CD4-positive, alpha-beta T cell (primary cell): ENCODE measurements at regions not wholly inside any gene's neighbourhood (a gene's known extent, or its start where the extent isn't known, plus 50 kb on each side); places are given as distances from the start of the nearest gene placed in this dataset.

Experiments used
- ATAC-seq: fragments of 200-7000 bp; cut with Tn5 transposase; one replicate; pipeline ENCODE4 v1.10.0; 2022; ENCODE audit warnings: mild to moderate bottlenecking; ENCODE audit not compliant: poor library complexity
- CTCF ChIA-PET: fragments of 350-600 bp; sonication (Branson Sonifier 250); formaldehyde crosslinking; loops from one replicate; lab custom pipeline; 2021; ENCODE audit warnings: antibody characterized with exemption, inconsistent platforms; lab: Charles Lee
- POLR2A ChIA-PET: fragments of 350-600 bp; sonication (Branson Sonifier 250); formaldehyde crosslinking; loops from one replicate; lab custom pipeline; 2021; ENCODE audit warnings: antibody characterized with exemption, inconsistent platforms; lab: Charles Lee
- DNase-seq, 14 experiments: peaks; one replicate each; pipeline ENCODE4 v3.0.0-alpha.2; 2013 to 2020; ENCODE audit warnings: mixed read lengths in 2 of 14
- H3K27ac ChIP-seq, 2 donors: one replicate each; pipeline versions ENCODE4 v1.5.1 to v1.7.0; 2013; ENCODE audit warnings: low read length in 2 of 2, low read depth in 1 of 2, mild to moderate bottlenecking in 1 of 2
- H3K27me3 ChIP-seq, 2 experiments: 1 replicate in 1 of 2; 2 replicates in 1 of 2; pipeline versions ENCODE4 v1.6.1 to v1.7.0; 2013; ENCODE audit warnings: low read length in 2 of 2, control low read depth in 1 of 2, mild to moderate bottlenecking in 1 of 2, moderate library complexity in 1 of 2; ENCODE audit not compliant: insufficient read depth in 2 of 2, control insufficient read depth in 1 of 2
- H3K36me3 ChIP-seq: one replicate; pipeline ENCODE4 v1.6.1; 2013; ENCODE audit warnings: low read length, control low read depth; ENCODE audit not compliant: insufficient read depth
- H3K4me1 ChIP-seq: one replicate; pipeline ENCODE4 v1.6.1; 2013; ENCODE audit warnings: low read length, control low read depth; ENCODE audit not compliant: insufficient read depth
- H3K4me3 ChIP-seq: one replicate; pipeline ENCODE4 v1.5.1; 2013; ENCODE audit warnings: mild to moderate bottlenecking, low read length, moderate library complexity
- H3K9me3 ChIP-seq, 2 experiments: 1 replicate in 1 of 2; 2 replicates in 1 of 2; pipeline versions ENCODE4 v1.6.1 to v1.7.0; 2013; ENCODE audit warnings: low read length in 2 of 2, mild to moderate bottlenecking in 2 of 2, control low read depth in 1 of 2, moderate library complexity in 1 of 2; ENCODE audit not compliant: control insufficient read depth in 1 of 2, insufficient read depth in 1 of 2
- H3K27ac Mint-ChIP-seq: one replicate; pipeline ENCODE4 v1.8.0; 2020; ENCODE audit warnings: mixed read lengths
- H3K27me3 Mint-ChIP-seq: one replicate; pipeline ENCODE4 v1.8.0; 2021; ENCODE audit warnings: mixed read lengths
- H3K36me3 Mint-ChIP-seq: one replicate; pipeline ENCODE4 v1.8.0; 2021; ENCODE audit warnings: low read depth, mixed read lengths
- H3K4me1 Mint-ChIP-seq: one replicate; pipeline ENCODE4 v1.8.0; 2021; ENCODE audit warnings: low read depth, mixed read lengths
- H3K4me3 Mint-ChIP-seq: one replicate; pipeline ENCODE4 v1.8.0; 2020; ENCODE audit warnings: mild to moderate bottlenecking, mixed read lengths
- H3K9me3 Mint-ChIP-seq: one replicate; pipeline ENCODE4 v1.8.0; 2020; ENCODE audit warnings: mixed read lengths
- CTCF ChIP-seq: fragments of 200-600 bp; IDR thresholded peaks from one replicate; pipeline ENCODE4 v1.8.0; 2022; ENCODE audit warnings: antibody characterized with exemption, mild to moderate bottlenecking
- intact Hi-C, 2 experiments: fragments of 100-400 bp; cut with DNase I in 1 of 2; cut with micrococcal nuclease in 1 of 2; formaldehyde crosslinking; loops; one replicate each; pipeline versions ENCODE4 v1.15.1 to v1.9.0; 2023 to 2025; cut with DNase I, micrococcal nuclease

DNA sequence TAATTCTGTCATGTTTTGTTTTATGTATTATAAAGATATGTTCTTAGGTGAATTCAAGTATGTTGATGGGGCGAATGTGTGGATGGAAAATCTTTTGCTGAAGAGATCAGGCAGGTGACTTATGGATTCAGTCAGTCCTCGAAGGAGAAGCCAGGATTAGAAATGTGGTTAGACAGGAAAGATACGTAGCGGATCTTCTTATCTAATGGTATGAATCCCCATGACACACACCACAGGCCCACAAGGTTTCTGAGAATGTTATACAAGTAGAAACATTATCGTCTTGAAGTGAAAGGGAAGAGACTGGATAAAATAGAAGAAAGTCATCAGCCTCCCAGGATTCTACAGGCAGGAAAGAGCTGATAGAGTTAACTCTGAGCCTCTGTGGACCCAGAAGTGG is 69.0 kb upstream of the RFXAP start:
- no peak for DNase-seq
- Mint-ChIP-seq H3K27me3 (peaks cover 25% of the 10 kb centered on the region), H3K27ac (no peak overlapping the region), H3K4me1 (no peaks in the 10 kb centered on the region), H3K9me3 (no peaks in the 10 kb centered on the region), H3K36me3 (no peaks in the 10 kb centered on the region), H3K4me3 (no peak overlapping the region)
- H3K9me3 ChIP-seq, result no peaks in the 10 kb centered on the region
- POLR2A ChIA-PET, result no interaction called here
- ATAC-seq, result no peak
- H3K36me3 ChIP-seq, result no peaks in the 10 kb centered on the region
- H3K4me3 ChIP-seq, result no peak overlapping the region
- peaks cover 0 to 3% of the 10 kb centered on the region in 2 experiments for H3K27me3 ChIP-seq
- intact Hi-C loops, result no loop called here
- CTCF ChIA-PET, result no interaction called here
- H3K4me1 ChIP-seq, result no peaks in the 10 kb centered on the region
- no peak for TF ChIP-seq CTCF
- H3K27ac ChIP-seq, result no peak overlapping the region

- H3K27me3 ChIP-seq, result peaks cover 1% of the 10 kb centered on the region in 2 experiments
- H3K4me1 Mint-ChIP-seq, result no peaks in the 10 kb centered on the region
- no peak for DNase-seq
- ATAC-seq, result no peak
- H3K4me3 ChIP-seq, result no peak overlapping the region
- H3K4me1 ChIP-seq, result no peaks in the 10 kb centered on the region
- ChIA-PET CTCF (no interaction called here), POLR2A (no interaction called here)
- H3K27me3 Mint-ChIP-seq, result peaks cover 30% of the 10 kb centered on the region
- H3K9me3 Mint-ChIP-seq, result no peaks in the 10 kb centered on the region
- intact Hi-C loops, result no loop called here
- no peak for TF ChIP-seq CTCF
- H3K27ac Mint-ChIP-seq, result no peak overlapping the region
- H3K9me3 ChIP-seq, result no peaks in the 10 kb centered on the region
- no peak overlapping the region for H3K4me3 Mint-ChIP-seq
- H3K36me3 Mint-ChIP-seq, result no peaks in the 10 kb centered on the region
- H3K27ac ChIP-seq, result no peak overlapping the region
- H3K36me3 ChIP-seq, result no peaks in the 10 kb centered on the region
These were observed 68.6 kb upstream of the RFXAP start for GRCh38 chr13:36750461-36750860.

DNA sequence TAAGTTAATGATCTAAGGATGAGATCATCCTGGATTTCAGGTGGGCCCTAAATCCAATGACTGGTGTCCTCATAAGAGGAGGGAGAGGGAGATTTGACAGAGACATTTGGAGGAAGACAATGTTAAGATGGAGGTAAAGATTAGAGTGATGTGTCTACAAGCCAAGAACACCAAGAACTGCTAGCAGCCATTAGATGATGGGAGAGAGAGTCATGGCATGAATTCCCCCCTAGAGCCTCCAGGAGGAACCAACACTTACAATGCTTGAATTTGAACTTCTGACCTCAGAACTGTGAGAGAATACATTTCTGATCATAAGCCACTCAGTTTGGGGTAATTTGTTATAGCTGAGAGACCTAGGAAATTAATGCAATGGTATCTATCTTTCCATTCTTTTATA is 68.1 kb upstream of the RFXAP start:
- Mint-ChIP-seq H3K9me3 (no peaks in the 10 kb centered on the region), H3K36me3 (no peaks in the 10 kb centered on the region), H3K27ac (no peak overlapping the region), H3K4me1 (no peaks in the 10 kb centered on the region), H3K4me3 (no peak overlapping the region), H3K27me3 (peaks cover 31% of the 10 kb centered on the region)
- Histone ChIP-seq H3K4me3 (no peak overlapping the region), H3K27me3 (peaks cover 0 to 6% of the 10 kb centered on the region in 2 experiments), H3K27ac (no peak overlapping the region), H3K36me3 (no peaks in the 10 kb centered on the region), H3K9me3 (no peaks in the 10 kb centered on the region), H3K4me1 (no peaks in the 10 kb centered on the region)
- TF ChIP-seq CTCF, result no peak
- no peak for DNase-seq
- no peak for ATAC-seq
- POLR2A ChIA-PET, result no interaction called here
- intact Hi-C loops, result no loop called here
- CTCF ChIA-PET, result no interaction called here
